H1 (cell line): ENCODE measurements at regions not wholly inside any gene's neighbourhood (a gene's known extent, or its start where the extent isn't known, plus 50 kb on each side); places are given as distances from the start of the nearest gene placed in this dataset.

Source experiments
- CTCF ChIA-PET: fragments of 300-600 bp; sonication (Branson Sonifier 250); formaldehyde crosslinking; loops from one replicate; lab custom pipeline; 2021; ENCODE audit not compliant: partially characterized antibody; lab: Charles Lee
- POLR2A ChIA-PET: fragments of 300-600 bp; sonication (Branson Sonifier 250); formaldehyde crosslinking; loops from one replicate; lab custom pipeline; 2021; ENCODE audit warnings: inconsistent platforms; ENCODE audit not compliant: partially characterized antibody; lab: Charles Lee
- DNase-seq, 2 experiments: peaks; one replicate each; pipeline versions ENCODE4 v3.0.0 to v3.0.0-alpha.2; 2010 to 2022; ENCODE audit warnings: low spot score in 2 of 2, low read depth in 1 of 2, mixed read lengths in 1 of 2
- FAIRE-seq: peaks from 2 replicates; lab custom pipeline; 2011; peaks lifted over from hg19 to GRCh38; lab: Jason Lieb, UNC
- H2AFZ ChIP-seq: 2 replicates; pipeline ENCODE4 v1.8.1; 2012; ENCODE audit warnings: low read length, inconsistent platforms
- H2AK5ac ChIP-seq: 2 replicates; pipeline ENCODE4 v1.6.1; 2013; ENCODE audit warnings: low read depth, low read length
- H2BK120ac ChIP-seq: replicated peaks from 2 replicates; pipeline ENCODE3; 2013; ENCODE audit warnings: low read depth, low read length, inconsistent platforms
- H2BK12ac ChIP-seq: 2 replicates; pipeline ENCODE4 v1.6.1; 2013; ENCODE audit warnings: low read depth, low read length
- H2BK15ac ChIP-seq: 2 replicates; pipeline ENCODE4 v1.6.1; 2013; ENCODE audit warnings: low read length
- H2BK20ac ChIP-seq: 2 replicates; pipeline ENCODE4 v1.6.1; 2013; ENCODE audit warnings: low read length
- H2BK5ac ChIP-seq: 2 replicates; pipeline ENCODE4 v1.6.1; 2013; ENCODE audit warnings: low read depth, low read length
- H3K14ac ChIP-seq: 2 replicates; pipeline ENCODE4 v1.6.1; 2013; ENCODE audit warnings: inconsistent platforms; ENCODE audit not compliant: insufficient read length
- H3K18ac ChIP-seq: 2 replicates; pipeline ENCODE4 v1.6.1; 2013; ENCODE audit warnings: low read length; ENCODE audit errors: extremely low read depth
- H3K23ac ChIP-seq: 2 replicates; pipeline ENCODE4 v1.6.1; 2013; ENCODE audit warnings: inconsistent platforms; ENCODE audit not compliant: insufficient read length
- H3K23me2 ChIP-seq: 2 replicates; pipeline ENCODE4 v1.6.1; 2013; ENCODE audit warnings: low read depth, low read length
- H3K27ac ChIP-seq: 2 replicates; pipeline ENCODE4 v1.6.1; 2011; ENCODE audit warnings: low read depth, low read length, inconsistent platforms
- H3K27me3 ChIP-seq, 4 experiments: replicated peaks in 1 of 4; 1 replicate in 1 of 4; 2 replicates in 3 of 4; pipeline versions ENCODE4 v1.6.1 to v1.8.1; 2011 to 2013; ENCODE audit warnings: low read length in 3 of 4, mild to moderate bottlenecking in 3 of 4, inconsistent platforms in 2 of 4, mixed read lengths in 2 of 4, moderate library complexity in 1 of 4; ENCODE audit not compliant: control insufficient read depth in 3 of 4, insufficient read depth in 3 of 4; ENCODE audit errors: extremely low read depth in 1 of 4
- H3K36me3 ChIP-seq, 4 experiments: 2 replicates each; pipeline versions ENCODE4 v1.6.1 to v1.8.1; 2011 to 2013; ENCODE audit warnings: mild to moderate bottlenecking in 4 of 4, low read length in 3 of 4, moderate library complexity in 2 of 4, control low read depth in 1 of 4, inconsistent platforms in 1 of 4; ENCODE audit not compliant: insufficient read depth in 4 of 4, control insufficient read depth in 2 of 4
- H3K4ac ChIP-seq: replicated peaks from 2 replicates; pipeline ENCODE3; 2013; ENCODE audit warnings: low read length, low read depth, mixed read lengths, inconsistent platforms; ENCODE audit not compliant: insufficient read length
- H3K4me1 ChIP-seq, 4 experiments: replicated peaks in 1 of 4; 1 replicate in 1 of 4; 2 replicates in 3 of 4; pipeline versions ENCODE4 v1.6.1 to v1.8.1; 2011 to 2013; ENCODE audit warnings: low read length in 3 of 4, inconsistent platforms in 2 of 4, mixed read lengths in 1 of 4; ENCODE audit not compliant: insufficient read depth in 4 of 4, control insufficient read depth in 3 of 4
- H3K4me2 ChIP-seq, 2 experiments: 2 replicates each; pipeline versions ENCODE4 v1.6.1 to v1.8.1; 2011 to 2013; ENCODE audit warnings: low read depth in 2 of 2, low read length in 2 of 2, control low read depth in 1 of 2, inconsistent platforms in 1 of 2, mild to moderate bottlenecking in 1 of 2; ENCODE audit not compliant: insufficient read depth in 1 of 2
- H3K4me3 ChIP-seq, 4 experiments: fragments of 200-600, 300-600 bp in 1 of 4; sonication (generic), shearing (Covaris generic), sonication (Bioruptor Twin) in 1 of 4; 2 replicates each; pipeline versions ENCODE4 v1.5.1 to v1.8.1; 2011 to 2016; ENCODE audit warnings: low read length in 4 of 4, low read depth in 3 of 4, control low read depth in 2 of 4, inconsistent platforms in 2 of 4, mild to moderate bottlenecking in 2 of 4, mixed read lengths in 1 of 4, moderate library complexity in 1 of 4; ENCODE audit not compliant: insufficient read depth in 2 of 4; ENCODE audit errors: extremely low read depth in 1 of 4
- H3K56ac ChIP-seq: replicated peaks from 2 replicates; pipeline ENCODE3; 2013; ENCODE audit warnings: low read depth, mild to moderate bottlenecking, mixed read lengths, low read length, inconsistent platforms; ENCODE audit not compliant: insufficient read length
- H3K79me1 ChIP-seq: 2 replicates; pipeline ENCODE4 v1.6.1; 2013; ENCODE audit warnings: low read depth, low read length, control low read depth
- H3K79me2 ChIP-seq, 2 experiments: 2 replicates each; pipeline versions ENCODE4 v1.6.1 to v1.8.1; 2012 to 2013; ENCODE audit warnings: low read length in 2 of 2, mild to moderate bottlenecking in 2 of 2, inconsistent platforms in 1 of 2; ENCODE audit not compliant: insufficient read depth in 2 of 2, control insufficient read depth in 1 of 2
- H3K9ac ChIP-seq, 4 experiments: replicated peaks in 1 of 4; 1 replicate in 1 of 4; 2 replicates in 3 of 4; pipeline versions ENCODE4 v1.6.1 to v1.8.1; 2011 to 2013; ENCODE audit warnings: low read depth in 3 of 4, low read length in 3 of 4, control low read depth in 2 of 4, mild to moderate bottlenecking in 2 of 4, moderate library complexity in 2 of 4, inconsistent platforms in 1 of 4; ENCODE audit errors: extremely low read depth in 1 of 4
- H3K9me3 ChIP-seq, 2 experiments: 2 replicates each; pipeline versions ENCODE4 v1.6.1 to v1.8.1; 2012 to 2013; ENCODE audit warnings: mild to moderate bottlenecking in 2 of 2, moderate library complexity in 2 of 2, control low read depth in 1 of 2, inconsistent platforms in 1 of 2, low read depth in 1 of 2, low read length in 1 of 2, mixed read lengths in 1 of 2; ENCODE audit not compliant: insufficient read depth in 2 of 2
- H4K20me1 ChIP-seq, 2 experiments: replicated peaks in 1 of 2; 2 replicates each; pipeline versions ENCODE3 to v1.8.1; 2011 to 2013; ENCODE audit warnings: inconsistent platforms in 2 of 2, low read length in 2 of 2, mild to moderate bottlenecking in 1 of 2; ENCODE audit not compliant: insufficient read depth in 2 of 2, control insufficient read depth in 1 of 2
- H4K5ac ChIP-seq: 2 replicates; pipeline ENCODE4 v1.6.1; 2013; ENCODE audit warnings: low read length, low read depth, mixed read lengths, inconsistent platforms; ENCODE audit not compliant: insufficient read length
- H4K8ac ChIP-seq: 2 replicates; pipeline ENCODE4 v1.8.0; 2013; ENCODE audit warnings: mild to moderate bottlenecking, moderate library complexity, low read length, inconsistent platforms; ENCODE audit not compliant: insufficient read depth; ENCODE audit errors: extremely low read depth
- H4K91ac ChIP-seq: replicated peaks from 2 replicates; pipeline ENCODE3; 2013; ENCODE audit warnings: low read length, mixed read lengths, inconsistent platforms; ENCODE audit not compliant: insufficient read length
- CBX5 ChIP-seq: fragments of 300-800, 300-1000 bp; sonication (generic); IDR thresholded peaks from 2 replicates; pipeline ENCODE4 v1.7.1; 2016; ENCODE audit warnings: antibody characterized with exemption, low read length, low read depth
- CBX8 ChIP-seq: fragments of 300-800, 300-1000 bp; sonication (generic); IDR thresholded peaks from 2 replicates; pipeline ENCODE4 v1.7.1; 2016; ENCODE audit warnings: low read depth, low read length, borderline replicate concordance
- EGR1 ChIP-seq: IDR thresholded peaks from 2 replicates; pipeline ENCODE4 v1.6.1; 2011; ENCODE audit warnings: low read depth, low read length, borderline replicate concordance
- EZH2 ChIP-seq: fragments of 200-600 bp; sonication (generic); IDR thresholded peaks from 2 replicates; pipeline ENCODE4 v1.7.1; 2012; ENCODE audit warnings: low read depth, mild to moderate bottlenecking, moderate library complexity, low read length, inconsistent platforms; ENCODE audit not compliant: severe bottlenecking
- KDM1A ChIP-seq: fragments of 200-600, 300-600 bp; sonication (generic); IDR thresholded peaks from 2 replicates; pipeline ENCODE4 v1.7.1; 2016; ENCODE audit warnings: mild to moderate bottlenecking, low read length, borderline replicate concordance
- MAFK ChIP-seq: IDR thresholded peaks from 2 replicates; pipeline ENCODE4 v1.6.1; 2012; ENCODE audit warnings: low read depth, mild to moderate bottlenecking, improper control_type of control experiment, low read length
- RFX5 ChIP-seq: IDR thresholded peaks from 2 replicates; pipeline ENCODE4 v1.6.1; 2011; ENCODE audit warnings: low read depth, low read length, improper control_type of control experiment, borderline replicate concordance
- RNF2 ChIP-seq: fragments of 200-900, 300-1000 bp; sonication (generic); IDR thresholded peaks from 2 replicates; pipeline ENCODE4 v1.7.1; 2016; ENCODE audit warnings: borderline replicate concordance, low read depth, mild to moderate bottlenecking, antibody characterized with exemption, low read length; ENCODE audit not compliant: poor library complexity, severe bottlenecking; ENCODE audit errors: missing control alignments
- RXRA ChIP-seq: IDR thresholded peaks from 2 replicates; pipeline ENCODE4 v1.6.1; 2011; ENCODE audit warnings: low read depth, mild to moderate bottlenecking, low read length, moderate library complexity; ENCODE audit not compliant: insufficient read depth
- SIRT6 ChIP-seq: IDR thresholded peaks from one replicate; pipeline ENCODE4 v1.7.1; 2012; ENCODE audit warnings: low read length, inconsistent platforms
- TAF7 ChIP-seq: optimal IDR thresholded peaks from 2 replicates; pipeline ENCODE3; 2011; ENCODE audit warnings: low read depth, mild to moderate bottlenecking, inconsistent platforms, low read length, moderate library complexity, borderline replicate concordance
- TCF12 ChIP-seq: IDR thresholded peaks from 2 replicates; pipeline ENCODE4 v1.6.1; 2011; ENCODE audit warnings: low read depth, mild to moderate bottlenecking, low read length
- TEAD4 ChIP-seq: IDR thresholded peaks from 2 replicates; pipeline ENCODE4 v1.6.1; 2012; ENCODE audit warnings: low read depth, low read length, inconsistent platforms, mixed read lengths
- WGBS, 2 experiments: shearing (Covaris generic) in 1 of 2; methylation state at CpG; one replicate each; pipeline versions ENCODE4 v1.1.6 to v1.1.7; 2013 to 2015; ENCODE audit warnings: low lambda C conversion rate in 2 of 2, mixed read lengths in 2 of 2, inconsistent platforms in 1 of 2, low coverage in 1 of 2, missing lambda C conversion rate in 1 of 2; ENCODE audit not compliant: insufficient replicate concordance in 2 of 2, insufficient coverage in 1 of 2, insufficient read length in 1 of 2; ENCODE audit errors: extremely low coverage in 1 of 2, missing lambda C conversion rate in 1 of 2; 5-methylcytosine and 5-hydroxymethylcytosine counted together

- Histone ChIP-seq H4K5ac (no peak overlapping the region), H2AK5ac (no peak overlapping the region), H3K4ac (no peak overlapping the region), H2BK15ac (no peak overlapping the region), H3K23ac (no peak overlapping the region), H3K79me1 (no peaks in the 10 kb centered on the region), H3K4me2 (no peak overlapping the region), H2AFZ (no peak overlapping the region), H3K79me2 (no peaks in the 10 kb centered on the region), H2BK120ac (no peak overlapping the region), H3K4me1 (no peaks in the 10 kb centered on the region), H2BK20ac (no peak overlapping the region), H3K27me3 (no peaks in the 10 kb centered on the region), H3K56ac (no peak overlapping the region), H3K9ac (no peak overlapping the region), H3K27ac (no peak overlapping the region), H3K9me3 (no peaks in the 10 kb centered on the region), H2BK5ac (no peak overlapping the region), H3K36me3 (no peaks in the 10 kb centered on the region), H4K91ac (no peak overlapping the region), H4K20me1 (no peaks in the 10 kb centered on the region), H3K14ac (no peak overlapping the region), H3K18ac (no peak overlapping the region), H2BK12ac (no peak overlapping the region), H4K8ac (no peak overlapping the region), H3K23me2 (no peaks in the 10 kb centered on the region), H3K4me3 (no peak overlapping the region)
- POLR2A ChIA-PET = no interaction called here
- DNase-seq = no peak
- whole genome bisulfite sequencing, 2 experiments = 96% methylated on average over 3 of the region's 3 CpGs; no CpG with 5 or more reads in 1 of the 2 experiments
- no peak for FAIRE-seq
- CTCF ChIA-PET = interaction anchor here (0.7 to 1.0 kb wide), 3 partner anchors 11 to 15 kb away, joined by 3 read pairs; no protein-coding TSS in a partner anchor
- TF ChIP-seq CBX8 (no peak), RFX5 (no peak), MAFK (no peak), CBX5 (no peak), EGR1 (no peak), EZH2 (no peak), TEAD4 (no peak), RXRA (no peak), TCF12 (no peak), KDM1A (no peak), TAF7 (no peak), RNF2 (no peak), SIRT6 (no peak)
Measured at GRCh38 chr2:220876080-220876824, 695.9 kb downstream of the EPHA4 start.
